Loucy (cell line): ENCODE measurements at regions not wholly inside any gene's neighbourhood (a gene's known extent, or its start where the extent isn't known, plus 50 kb on each side); places are given as distances from the start of the nearest gene placed in this dataset.

Experiments used
- CTCF ChIP-seq: fragments of 200-600 bp; sonication (generic); conservative IDR thresholded peaks from 2 replicates; pipeline ENCODE4 v1.5.1; 2014; ENCODE audit warnings: mild to moderate bottlenecking, antibody characterized with exemption, low read length
- EZH2phosphoT487 ChIP-seq: fragments of 200-600 bp; IDR thresholded peaks from 2 replicates; pipeline ENCODE4 v1.6.1; 2018; ENCODE audit warnings: antibody characterized with exemption, mild to moderate bottlenecking, moderate library complexity, borderline replicate concordance

- TF ChIP-seq CTCF (no peak), EZH2phosphoT487 (no peak)
These were observed 223.0 kb downstream of the TACR3 start for GRCh38 chr4:103496800-103497199.
